ENCODE measurements at regions not wholly inside any gene's neighbourhood (a gene's known extent, or its start where the extent isn't known, plus 50 kb on each side); places are given as distances from the start of the nearest gene placed in this dataset.

DNA sequence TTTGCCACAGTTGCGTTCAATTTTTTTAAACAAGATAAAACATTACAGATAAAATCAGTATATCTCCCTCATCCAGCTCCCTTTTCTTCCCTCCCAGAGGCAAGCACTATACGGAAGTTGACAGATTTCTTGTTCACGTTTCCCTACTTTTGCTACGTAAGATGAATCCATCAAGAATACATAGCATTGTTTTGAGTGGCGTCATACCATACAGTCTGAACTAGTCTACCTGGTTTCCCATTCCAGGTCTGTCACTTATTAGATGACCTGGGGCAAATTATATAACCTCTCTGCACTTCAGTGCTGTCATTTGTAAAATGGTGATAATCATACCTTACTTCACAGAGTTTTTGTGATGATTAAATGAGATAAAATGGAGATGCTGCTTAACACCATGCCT lies 184.3 kb upstream of the SOX4 start:
- Histone ChIP-seq H4K20me1 (ENCODE audit: insufficient read depth) (no peaks in the 10 kb centered on the region), H2AFZ (no peak overlapping the region), H3K36me3 (ENCODE audit: low read depth) (no peaks in the 10 kb centered on the region), H3K79me2 (ENCODE audit: insufficient read depth) (no peaks in the 10 kb centered on the region), H3K9me3 (ENCODE audit: low read depth) (no peaks in the 10 kb centered on the region), H3F3A (ENCODE audit: insufficient read depth) (no peaks in the 10 kb centered on the region), H3K4me3 (no peak overlapping the region), H3K9me2 (ENCODE audit: insufficient read depth) (no peaks in the 10 kb centered on the region), H3K4me2 (ENCODE audit: unreplicated experiment) (no peak overlapping the region), H3K27ac (no peak overlapping the region), H3K9ac (no peak overlapping the region), H3K4me1 (ENCODE audit: insufficient read depth) (no peaks in the 10 kb centered on the region), H3K27me3 (replicated peaks; ENCODE audit: insufficient read depth) (no peaks in the 10 kb centered on the region)
- 89% methylated on average over 5 of the region's 5 CpGs for WGBS, 2 experiments (ENCODE audit: low coverage in 1 of 2, low lambda C conversion rate in 2 of 2, missing lambda C conversion rate in 2 of 2)
- DNase-seq, result no peak
- in situ Hi-C loops (cut with MboI), result no loop called here
- TF ChIP-seq EZH2 (IDR thresholded peaks at IDR 0.05; ENCODE audit: insufficient read depth, poor library complexity, severe bottlenecking) (no peak), EZH2phosphoT487 (IDR thresholded peaks at IDR 0.05; ENCODE audit: insufficient read depth, low read depth) (no peak)

DNA sequence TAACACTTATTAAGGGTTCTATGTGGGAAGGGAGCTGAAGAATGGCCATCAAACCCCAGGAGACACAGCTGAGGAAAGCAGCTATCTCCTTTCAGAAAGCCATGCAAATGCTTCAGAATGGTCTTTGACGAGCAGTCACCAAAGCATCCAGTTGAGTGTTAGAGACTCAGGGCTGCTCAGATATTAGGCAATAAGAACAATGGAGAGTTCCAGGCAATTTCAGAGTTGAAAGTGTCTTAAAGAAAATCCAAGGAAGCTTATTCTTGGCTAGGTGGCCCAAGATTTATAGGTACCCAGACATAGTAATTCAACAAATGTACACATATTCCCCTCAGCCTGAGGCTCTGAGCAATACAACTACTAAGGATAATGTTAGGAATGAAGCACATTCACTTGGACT lies 180.1 kb upstream of the SOX4 start:
- Histone ChIP-seq H3F3A (ENCODE audit: insufficient read depth) (no peaks in the 10 kb centered on the region), H3K9me3 (ENCODE audit: low read depth) (no peaks in the 10 kb centered on the region), H3K4me2 (ENCODE audit: unreplicated experiment) (no peak overlapping the region), H3K4me3 (no peak overlapping the region), H3K27me3 (replicated peaks; ENCODE audit: insufficient read depth) (no peaks in the 10 kb centered on the region), H3K9ac (no peak overlapping the region), H3K9me2 (ENCODE audit: insufficient read depth) (no peaks in the 10 kb centered on the region), H3K27ac (no peak overlapping the region), H3K36me3 (ENCODE audit: low read depth) (no peaks in the 10 kb centered on the region), H4K20me1 (ENCODE audit: insufficient read depth) (no peaks in the 10 kb centered on the region), H3K4me1 (ENCODE audit: insufficient read depth) (no peaks in the 10 kb centered on the region), H2AFZ (no peak overlapping the region), H3K79me2 (ENCODE audit: insufficient read depth) (no peaks in the 10 kb centered on the region)
- in situ Hi-C loops (cut with MboI), result no loop called here
- no peak for DNase-seq
- TF ChIP-seq EZH2 (IDR thresholded peaks at IDR 0.05; ENCODE audit: insufficient read depth, poor library complexity, severe bottlenecking) (no peak), EZH2phosphoT487 (IDR thresholded peaks at IDR 0.05; ENCODE audit: insufficient read depth, low read depth) (no peak)
- 75 to 85% methylated on average over 1 of the region's 1 CpG for WGBS, 2 experiments (ENCODE audit: low coverage in 1 of 2, low lambda C conversion rate in 2 of 2, missing lambda C conversion rate in 2 of 2)

DNA sequence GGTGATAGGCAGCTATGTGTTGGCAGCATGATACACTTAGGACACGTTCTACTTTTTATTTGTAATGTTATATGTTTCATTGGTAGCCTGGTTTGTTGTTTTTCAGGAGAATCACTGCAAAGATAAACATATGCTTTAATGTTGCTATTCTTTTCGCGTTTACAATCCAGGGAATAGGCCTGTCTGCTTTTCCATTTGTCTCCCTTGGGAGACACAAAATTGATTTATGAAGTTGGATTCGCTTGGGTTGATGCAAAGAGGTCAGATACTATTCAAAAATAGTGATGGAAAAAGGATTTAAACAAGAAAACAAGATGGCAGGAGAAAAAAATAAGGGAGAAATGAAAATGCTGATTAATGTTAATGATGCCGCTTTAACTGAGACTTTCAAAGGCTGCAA lies 179.5 kb upstream of the SOX4 start:
- H3F3A ChIP-seq (ENCODE audit: insufficient read depth), result no peaks in the 10 kb centered on the region
- no peak for DNase-seq
- no peak for TF ChIP-seq EZH2phosphoT487 (IDR thresholded peaks at IDR 0.05; ENCODE audit: insufficient read depth, low read depth)
- TF ChIP-seq EZH2 (IDR thresholded peaks at IDR 0.05; ENCODE audit: insufficient read depth, poor library complexity, severe bottlenecking), result no peak
- no peak overlapping the region for H3K4me3 ChIP-seq
- H3K9me3 ChIP-seq (ENCODE audit: low read depth), result no peaks in the 10 kb centered on the region
- no peaks in the 10 kb centered on the region for H3K9me2 ChIP-seq (ENCODE audit: insufficient read depth)
- no peaks in the 10 kb centered on the region for H4K20me1 ChIP-seq (ENCODE audit: insufficient read depth)
- no peak overlapping the region for H3K4me2 ChIP-seq (ENCODE audit: unreplicated experiment)
- in situ Hi-C loops (cut with MboI), result no loop called here
- H3K27me3 ChIP-seq (replicated peaks; ENCODE audit: insufficient read depth), result no peaks in the 10 kb centered on the region
- 43 to 49% methylated on average over 5 of the region's 5 CpGs for WGBS, 2 experiments (ENCODE audit: low coverage in 1 of 2, low lambda C conversion rate in 2 of 2, missing lambda C conversion rate in 2 of 2)
- no peaks in the 10 kb centered on the region for H3K4me1 ChIP-seq (ENCODE audit: insufficient read depth)
- H3K9ac ChIP-seq, result no peak overlapping the region
- H3K27ac ChIP-seq, result no peak overlapping the region
- H3K36me3 ChIP-seq (ENCODE audit: low read depth), result no peaks in the 10 kb centered on the region
- H2AFZ ChIP-seq, result no peak overlapping the region
- no peaks in the 10 kb centered on the region for H3K79me2 ChIP-seq (ENCODE audit: insufficient read depth)

DNA sequence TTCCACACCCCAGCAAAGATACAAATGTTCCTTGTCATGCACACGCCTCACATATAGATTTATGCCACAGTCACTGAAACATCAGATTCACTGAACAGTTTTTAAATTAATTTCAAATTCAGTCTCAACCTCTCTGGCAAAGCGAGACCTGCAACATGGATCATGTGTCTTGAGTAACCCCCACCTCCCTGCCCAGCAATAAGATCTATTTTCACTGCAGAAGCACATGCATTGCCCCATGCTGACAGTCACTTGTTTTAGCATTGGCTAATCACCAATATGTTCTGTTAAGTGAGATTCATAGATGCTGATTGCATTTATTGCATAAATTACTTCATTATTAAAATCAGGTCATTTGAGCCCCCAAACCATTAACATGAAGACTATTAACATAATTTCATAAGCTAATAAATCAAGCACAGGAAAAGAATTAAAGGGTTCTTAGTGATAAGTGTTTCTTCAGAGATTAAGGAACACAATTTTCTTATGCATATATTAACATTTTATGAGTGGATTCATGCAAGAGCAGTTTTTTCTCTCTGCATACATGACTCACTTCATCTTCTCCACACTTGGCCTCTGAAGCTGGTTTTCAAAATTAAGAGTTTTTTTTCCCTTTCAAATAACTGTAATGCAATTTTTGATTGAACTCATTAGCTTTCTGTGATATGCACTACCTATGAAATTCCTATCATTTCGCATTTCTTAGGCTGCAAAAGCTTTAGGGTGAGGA lies 173.2 kb upstream of the SOX4 start:
- Histone ChIP-seq H3K9me3 (ENCODE audit: low read depth) (no peaks in the 10 kb centered on the region), H3K79me2 (ENCODE audit: insufficient read depth) (no peaks in the 10 kb centered on the region), H3K4me2 (ENCODE audit: unreplicated experiment) (no peak overlapping the region), H3F3A (ENCODE audit: insufficient read depth) (no peaks in the 10 kb centered on the region), H3K36me3 (ENCODE audit: low read depth) (no peaks in the 10 kb centered on the region), H3K27ac (no peak overlapping the region), H3K9me2 (ENCODE audit: insufficient read depth) (no peaks in the 10 kb centered on the region), H3K4me3 (no peak overlapping the region), H3K27me3 (replicated peaks; ENCODE audit: insufficient read depth) (no peaks in the 10 kb centered on the region), H4K20me1 (ENCODE audit: insufficient read depth) (no peaks in the 10 kb centered on the region), H3K4me1 (ENCODE audit: insufficient read depth) (no peaks in the 10 kb centered on the region), H3K9ac (no peak overlapping the region), H2AFZ (no peak overlapping the region)
- no peak for TF ChIP-seq EZH2 (IDR thresholded peaks at IDR 0.05; ENCODE audit: insufficient read depth, poor library complexity, severe bottlenecking)
- no peak for TF ChIP-seq EZH2phosphoT487 (IDR thresholded peaks at IDR 0.05; ENCODE audit: insufficient read depth, low read depth)
- WGBS, 2 experiments (ENCODE audit: low coverage in 1 of 2, low lambda C conversion rate in 2 of 2, missing lambda C conversion rate in 2 of 2), result 61 to 67% methylated on average over 3 of the region's 3 CpGs
- no peak for DNase-seq
- in situ Hi-C loops (cut with MboI), result no loop called here

Measured in GM23248 (cell line).